OCI-LY3 (cell line): ENCODE measurements at regions not wholly inside any gene's neighbourhood (a gene's known extent, or its start where the extent isn't known, plus 50 kb on each side); places are given as distances from the start of the nearest gene placed in this dataset.

Experiments
- H2AFZ ChIP-seq: fragments of 200-600, 300-600 bp; shearing (Covaris generic); 2 replicates; pipeline ENCODE4 v1.6.0; 2014; ENCODE audit warnings: antibody characterized with exemption, low read depth, low read length
- H3K27ac ChIP-seq: fragments of 200-600, 300-600 bp; sonication (generic); 2 replicates; pipeline ENCODE4 v1.5.1; 2014; ENCODE audit warnings: mild to moderate bottlenecking, low read length, moderate library complexity, mixed read lengths
- H3K27me3 ChIP-seq: fragments of 200-600, 300-600 bp; sonication (generic); 2 replicates; pipeline ENCODE4 v1.6.1; 2014; ENCODE audit warnings: low read depth, low read length, mixed read lengths
- H3K36me3 ChIP-seq: fragments of 200-600, 300-600 bp; sonication (generic); replicated peaks from 2 replicates; pipeline ENCODE3; 2014; ENCODE audit warnings: low read depth, low read length, mixed read lengths
- H3K4me1 ChIP-seq: fragments of 300-600, 200-600 bp; sonication (generic); 2 replicates; pipeline ENCODE4 v1.6.1; 2014; ENCODE audit warnings: low read length, mixed read lengths
- H3K4me2 ChIP-seq: fragments of 200-600, 300-600 bp; sonication (generic); 2 replicates; pipeline ENCODE4 v1.6.1; 2014; ENCODE audit warnings: low read length, mixed read lengths
- H3K4me3 ChIP-seq: fragments of 300-600, 200-600 bp; sonication (generic); 2 replicates; pipeline ENCODE4 v1.5.1; 2014; ENCODE audit warnings: antibody characterized with exemption, mild to moderate bottlenecking, low read length, moderate library complexity
- H3K79me2 ChIP-seq: fragments of 300-600, 200-600 bp; shearing (Covaris generic); 2 replicates; pipeline ENCODE4 v1.6.1; 2014; ENCODE audit warnings: mild to moderate bottlenecking, low read length, mixed read lengths
- H3K9ac ChIP-seq: fragments of 300-600, 200-600 bp; shearing (Covaris generic); 2 replicates; pipeline ENCODE4 v1.6.0; 2014; ENCODE audit warnings: mild to moderate bottlenecking, low read length, moderate library complexity
- H3K9me3 ChIP-seq: fragments of 200-600, 300-600 bp; shearing (Covaris generic); 2 replicates; pipeline ENCODE4 v1.6.1; 2014; ENCODE audit warnings: low read length, mixed read lengths; ENCODE audit not compliant: insufficient read depth
- H4K20me1 ChIP-seq: fragments of 200-600, 300-600 bp; sonication (generic); 2 replicates; pipeline ENCODE4 v1.6.1; 2016; ENCODE audit warnings: low read length, mixed read lengths; ENCODE audit not compliant: insufficient read depth
- CTCF ChIP-seq: fragments of 200-600, 300-600 bp; sonication (generic); IDR thresholded peaks from 2 replicates; pipeline ENCODE4 v1.5.1; 2014; ENCODE audit warnings: antibody characterized with exemption, low read length, low read depth
- EZH2phosphoT487 ChIP-seq: fragments of 200-600 bp; shearing (Covaris generic); IDR thresholded peaks from 2 replicates; pipeline ENCODE4 v1.6.1; 2018; ENCODE audit warnings: antibody characterized with exemption, mixed run types, low read depth

- TF ChIP-seq EZH2phosphoT487: no peak
- no peak for TF ChIP-seq CTCF
- no peaks in the 10 kb centered on the region for H4K20me1 ChIP-seq
- H3K4me1 ChIP-seq: peaks cover 13% of the 10 kb centered on the region; the same call in 1 of the 2 replicates
- no peaks in the 10 kb centered on the region for H3K79me2 ChIP-seq
- H3K9ac ChIP-seq: no peak overlapping the region
- no peak overlapping the region for H3K27ac ChIP-seq
- H3K27me3 ChIP-seq: no peaks in the 10 kb centered on the region
- H3K36me3 ChIP-seq: no peaks in the 10 kb centered on the region
- H3K4me2 ChIP-seq: no peak overlapping the region
- H3K9me3 ChIP-seq: no peaks in the 10 kb centered on the region
- H2AFZ ChIP-seq: no peak overlapping the region
- H3K4me3 ChIP-seq: no peak overlapping the region
Observed at GRCh38 chr4:31548823-31549222, 828.7 kb downstream of the PCDH7 start.

- Histone ChIP-seq H2AFZ (no peak overlapping the region), H4K20me1 (no peaks in the 10 kb centered on the region), H3K27me3 (no peaks in the 10 kb centered on the region), H3K36me3 (no peaks in the 10 kb centered on the region), H3K4me1 (peaks cover 13% of the 10 kb centered on the region; the same call in 1 of the 2 replicates), H3K4me2 (no peak overlapping the region), H3K27ac (no peak overlapping the region), H3K9ac (no peak overlapping the region), H3K4me3 (no peak overlapping the region), H3K9me3 (no peaks in the 10 kb centered on the region), H3K79me2 (no peaks in the 10 kb centered on the region)
- TF ChIP-seq CTCF: no peak
- no peak for TF ChIP-seq EZH2phosphoT487
Observed at GRCh38 chr4:31549256-31549655, 829.1 kb downstream of the PCDH7 start.

- no peaks in the 10 kb centered on the region for H3K4me1 ChIP-seq
- H3K27me3 ChIP-seq: no peaks in the 10 kb centered on the region
- no peak overlapping the region for H2AFZ ChIP-seq
- no peak overlapping the region for H3K27ac ChIP-seq
- no peak overlapping the region for H3K4me3 ChIP-seq
- no peak overlapping the region for H3K4me2 ChIP-seq
- no peak overlapping the region for H3K9ac ChIP-seq
- no peaks in the 10 kb centered on the region for H4K20me1 ChIP-seq
- H3K36me3 ChIP-seq: no peaks in the 10 kb centered on the region
- no peaks in the 10 kb centered on the region for H3K9me3 ChIP-seq
- TF ChIP-seq EZH2phosphoT487: no peak
- no peak for TF ChIP-seq CTCF
- no peaks in the 10 kb centered on the region for H3K79me2 ChIP-seq
Observed at GRCh38 chr4:31557437-31557836, 837.3 kb downstream of the PCDH7 start.

GRCh38 chr4:31573554-31573953, 853.4 kb downstream of the PCDH7 start:
- no peak overlapping the region for H3K4me3 ChIP-seq
- no peaks in the 10 kb centered on the region for H3K79me2 ChIP-seq
- no peak overlapping the region for H3K27ac ChIP-seq
- no peak overlapping the region for H3K4me2 ChIP-seq
- TF ChIP-seq EZH2phosphoT487 (no peak), CTCF (no peak)
- no peaks in the 10 kb centered on the region for H3K4me1 ChIP-seq
- no peaks in the 10 kb centered on the region for H3K36me3 ChIP-seq
- no peaks in the 10 kb centered on the region for H4K20me1 ChIP-seq
- no peak overlapping the region for H3K9ac ChIP-seq
- H2AFZ ChIP-seq: peak overlapping the region; percentile 50; the same call in 1 of the 2 replicates
- no peaks in the 10 kb centered on the region for H3K9me3 ChIP-seq
- no peaks in the 10 kb centered on the region for H3K27me3 ChIP-seq
